ENCODE measurements at regions not wholly inside any gene's neighbourhood (a gene's known extent, or its start where the extent isn't known, plus 50 kb on each side); places are given as distances from the start of the nearest gene placed in this dataset.
A peak's percentile ranks its signal among the peaks of the same experiment; 100 is the strongest.

DNA sequence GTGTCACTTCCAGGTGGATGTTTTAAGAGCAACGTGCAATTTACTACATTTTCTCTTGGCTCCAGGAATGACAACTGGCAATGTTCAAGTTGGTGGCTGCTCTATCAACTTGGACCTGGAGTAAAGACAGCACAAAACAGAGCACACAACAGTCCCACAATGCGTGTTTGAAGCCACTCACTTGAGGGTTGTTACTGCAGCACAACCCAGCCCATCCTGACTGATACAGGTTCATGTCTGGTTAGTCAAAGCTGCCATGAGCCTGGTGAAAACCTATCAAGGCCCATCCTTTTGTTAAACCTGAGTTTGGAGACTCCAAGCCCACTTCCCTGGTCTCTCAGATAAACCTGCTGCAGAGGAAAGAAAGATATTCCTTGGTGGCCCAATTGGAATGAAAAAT is 81.1 kb upstream of the LARP1 start:
- intact Hi-C loops (cut with micrococcal nuclease; ENCODE audit: unreplicated experiment) (no loop called here), in situ Hi-C loops (cut with HindIII; ENCODE audit: extremely low pct_ligation_motif_present, low pct_unique_long_range_greater_than_20kb) (no loop called here)
- Histone ChIP-seq H3K27me3 (ENCODE audit: control insufficient read depth in 1 of 2, insufficient read depth in 2 of 2, low read length in 2 of 2) (no peaks in the 10 kb centered on the region), H4K20me1 (ENCODE audit: insufficient read depth, low read length) (no peaks in the 10 kb centered on the region), H3K27ac (ENCODE audit: extremely low read length, insufficient read depth, low read length) (no peak overlapping the region), H3K36me3 (replicated peaks in 1 of 2; ENCODE audit: control insufficient read depth in 1 of 2, insufficient read depth in 2 of 2, low read length in 2 of 2) (no peaks in the 10 kb centered on the region), H3K4me2 (ENCODE audit: low read depth, low read length) (no peak overlapping the region), H3K4me1 (ENCODE audit: insufficient read depth, low read length) (peaks cover 13% of the 10 kb centered on the region; the same call in 1 of the 2 replicates), H3K4me3 (replicated peaks in 1 of 3; ENCODE audit: insufficient read depth in 1 of 3, low read depth in 2 of 3, low read length in 3 of 3) (no peak overlapping the region), H3K9me3 (ENCODE audit: low read length) (no peaks in the 10 kb centered on the region), H2AFZ (ENCODE audit: low read length) (no peak overlapping the region), H3K79me2 (ENCODE audit: insufficient read depth, low read length) (no peaks in the 10 kb centered on the region), H3K9ac (ENCODE audit: insufficient read depth, low read depth, low read length) (no peak overlapping the region)
- ATAC-seq = no peak
- CTCF ChIA-PET (ENCODE audit: low intra/inter-chr PET ratio, low total read pairs) = no interaction called here
- TF ChIP-seq ZNF660 (CRISPR knock-in tag; IDR thresholded peaks at IDR 0.05; ENCODE audit: borderline replicate concordance, low read depth) (no peak), ZNF12 (CRISPR knock-in tag; IDR thresholded peaks at IDR 0.05) (peak; percentile 99)
- POLR2A ChIA-PET = interaction anchor here (0.7 kb wide), 1 partner anchor 9 kb away, joined by 3 read pairs; no protein-coding TSS in a partner anchor
- no peak for DNase-seq (ENCODE audit: low spot score)
- no peak for FAIRE-seq
- WGBS (ENCODE audit: low lambda C conversion rate) = 56% methylated on average over 2 of the region's 2 CpGs
- BruUV-seq (replicated peaks) = no TSS peak

GRCh38 chr5:154673506-154673905 is 81.7 kb upstream of the LARP1 start:
- no peak overlapping the region for H2AFZ ChIP-seq (ENCODE audit: low read length)
- CTCF ChIA-PET (ENCODE audit: low intra/inter-chr PET ratio, low total read pairs) = no interaction called here
- 0 out of 2 replicates have a peak, but pooled peaks cover 8% of the 10 kb centered on the region for H3K4me1 ChIP-seq (ENCODE audit: insufficient read depth, low read length)
- POLR2A ChIA-PET = interaction anchor here (0.7 kb wide), 1 partner anchor 9 kb away, joined by 3 read pairs; no protein-coding TSS in a partner anchor
- H3K27ac ChIP-seq (ENCODE audit: extremely low read length, insufficient read depth, low read length) = no peak overlapping the region
- ATAC-seq (no peak), FAIRE-seq (no peak), DNase-seq (ENCODE audit: low spot score) (no peak)
- H3K9me3 ChIP-seq (ENCODE audit: low read length) = peaks cover 4% of the 10 kb centered on the region
- H3K4me2 ChIP-seq (ENCODE audit: low read depth, low read length) = no peak overlapping the region
- no peak overlapping the region for H3K4me3 ChIP-seq (replicated peaks in 1 of 3; ENCODE audit: insufficient read depth in 1 of 3, low read depth in 2 of 3, low read length in 3 of 3)
- BruUV-seq (replicated peaks) = no TSS peak
- in situ Hi-C loops (cut with HindIII; ENCODE audit: extremely low pct_ligation_motif_present, low pct_unique_long_range_greater_than_20kb) = no loop called here
- no peaks in the 10 kb centered on the region for H3K36me3 ChIP-seq (replicated peaks in 1 of 2; ENCODE audit: control insufficient read depth in 1 of 2, insufficient read depth in 2 of 2, low read length in 2 of 2)
- H4K20me1 ChIP-seq (ENCODE audit: insufficient read depth, low read length) = no peaks in the 10 kb centered on the region
- H3K79me2 ChIP-seq (ENCODE audit: insufficient read depth, low read length) = no peaks in the 10 kb centered on the region
- no peak overlapping the region for H3K9ac ChIP-seq (ENCODE audit: insufficient read depth, low read depth, low read length)
- H3K27me3 ChIP-seq (ENCODE audit: control insufficient read depth in 1 of 2, insufficient read depth in 2 of 2, low read length in 2 of 2) = no peaks in the 10 kb centered on the region
- intact Hi-C loops (cut with micrococcal nuclease; ENCODE audit: unreplicated experiment) = no loop called here
- WGBS (ENCODE audit: low lambda C conversion rate) = 60% methylated on average over 4 of the region's 4 CpGs
- TF ChIP-seq SP1 (IDR thresholded peaks at IDR 0.05) = no peak
- no peak for TF ChIP-seq SP1 (CRISPR knock-in tag; IDR thresholded peaks at IDR 0.05)
- no peak for TF ChIP-seq MZF1 (CRISPR knock-in tag; IDR thresholded peaks at IDR 0.05; ENCODE audit: borderline replicate concordance)
- TF ChIP-seq FOXP4 (CRISPR knock-in tag; IDR thresholded peaks at IDR 0.05) = no peak
- no peak for TF ChIP-seq KDM2A (CRISPR knock-in tag; IDR thresholded peaks at IDR 0.05; ENCODE audit: borderline replicate concordance, low read depth)
- no peak for TF ChIP-seq ZNF781 (CRISPR knock-in tag; IDR thresholded peaks at IDR 0.05; ENCODE audit: borderline replicate concordance, not compliant biosample characterization)
- TF ChIP-seq YY1 (IDR thresholded peaks at IDR 0.05; ENCODE audit: insufficient read depth, insufficient replicate concordance, low read depth, low read length) = no peak
- TF ChIP-seq EP300 (IDR thresholded peaks at IDR 0.05; ENCODE audit: low read depth in 2 of 2, low read length in 2 of 2) = no peak
- no peak for TF ChIP-seq EP300 (CRISPR knock-in tag; IDR thresholded peaks at IDR 0.05; ENCODE audit: borderline replicate concordance)
- TF ChIP-seq ZNF800 (CRISPR knock-in tag; IDR thresholded peaks at IDR 0.05) = no peak
- TF ChIP-seq NONO (IDR thresholded peaks at IDR 0.05) = no peak
- no peak for TF ChIP-seq NONO (CRISPR knock-in tag; conservative IDR thresholded peaks at IDR 0.05)
- no peak for TF ChIP-seq NR2F1 (CRISPR knock-in tag; IDR thresholded peaks at IDR 0.05)
- TF ChIP-seq ESRRA (CRISPR knock-in tag; IDR thresholded peaks at IDR 0.05; ENCODE audit: low read depth) = no peak
- no peak for TF ChIP-seq ZKSCAN8 (CRISPR knock-in tag; IDR thresholded peaks at IDR 0.05; ENCODE audit: borderline replicate concordance)
